HG02642 (cell line): ENCODE measurements at regions not wholly inside any gene's neighbourhood (a gene's known extent, or its start where the extent isn't known, plus 50 kb on each side); places are given as distances from the start of the nearest gene placed in this dataset.

Source experiments
- ATAC-seq: cut with Tn5 transposase; IDR thresholded peaks from one replicate; pipeline ENCODE4 v1.9.1; 2021; ENCODE audit warnings: mild to moderate bottlenecking; ENCODE audit not compliant: unreplicated experiment, poor library complexity

DNA sequence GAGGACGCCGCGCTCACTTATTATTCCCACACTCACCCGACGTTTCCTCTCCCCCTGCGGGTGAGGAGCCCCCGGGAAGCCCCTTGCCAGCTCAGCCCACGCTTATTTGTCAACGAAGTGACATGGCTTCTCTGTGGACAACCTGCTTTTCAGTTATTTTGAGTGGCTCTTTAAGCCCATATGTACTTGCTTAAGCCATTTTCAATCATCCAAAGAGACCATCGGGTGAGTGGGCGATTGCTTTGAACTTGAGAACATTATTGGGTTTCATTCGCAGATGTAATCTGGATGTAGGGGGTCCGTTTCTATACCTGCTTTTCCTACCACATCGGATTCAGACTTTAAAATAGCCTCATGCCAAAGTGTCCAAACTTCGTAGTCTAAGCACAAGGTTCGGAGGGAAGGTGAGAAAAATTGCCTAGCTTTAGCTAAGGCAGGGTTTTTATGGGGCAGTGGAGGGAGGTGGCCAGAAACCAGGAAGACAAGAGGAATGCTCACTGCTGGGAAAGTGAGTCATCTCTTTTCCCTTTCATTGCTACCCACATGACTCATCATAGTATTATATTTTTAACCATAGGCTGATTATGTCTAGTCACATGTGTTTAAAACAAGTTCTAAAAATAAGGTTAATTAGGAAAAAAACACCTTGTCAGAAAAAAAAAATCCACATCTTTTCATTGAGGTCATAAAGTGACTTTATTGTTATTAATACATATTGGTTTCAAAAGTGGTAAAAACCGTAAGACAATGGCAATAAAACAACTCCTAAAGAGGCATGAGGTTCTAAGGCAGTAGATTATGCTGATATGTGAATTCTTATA is 773.1 kb upstream of the NR2F2 start:
- no peak for ATAC-seq

DNA sequence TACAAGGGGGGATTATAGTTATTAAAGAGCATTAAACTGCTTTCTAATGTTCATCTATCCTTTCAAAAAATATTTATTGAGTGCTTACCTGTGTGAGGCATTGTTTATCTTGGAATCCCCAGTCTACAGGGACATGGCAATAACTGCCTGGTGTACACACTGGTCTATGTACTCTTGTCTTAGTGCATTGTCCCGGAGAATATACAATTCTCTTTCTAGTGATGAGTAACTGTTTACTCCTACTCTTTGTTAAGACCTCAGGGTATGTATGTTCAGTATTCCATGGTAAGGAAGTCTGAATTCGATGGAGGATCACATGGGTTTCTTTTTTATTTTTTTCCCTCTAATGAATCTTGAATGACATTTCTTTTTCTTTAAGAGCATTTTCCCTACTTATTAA is 772.4 kb upstream of the NR2F2 start:
- ATAC-seq = no peak

DNA sequence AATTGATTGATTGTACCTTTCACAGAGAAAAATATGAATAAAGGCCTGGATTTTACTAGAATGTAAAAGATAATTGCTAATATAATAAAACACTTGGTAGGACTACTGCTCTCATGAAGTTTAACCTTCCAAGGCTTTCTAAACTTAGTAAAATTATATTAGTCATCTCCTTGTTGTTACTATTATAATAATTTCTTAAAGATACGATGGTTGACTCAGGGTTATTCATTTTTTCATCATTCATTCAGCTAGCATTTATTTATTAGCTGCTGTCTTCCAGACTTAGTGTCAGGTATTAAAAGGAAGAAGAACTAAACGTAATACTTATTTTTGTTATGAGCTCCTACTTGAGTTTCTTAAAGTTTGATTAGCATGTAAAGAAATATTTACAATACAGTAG is 771.6 kb upstream of the NR2F2 start:
- ATAC-seq = no peak

DNA sequence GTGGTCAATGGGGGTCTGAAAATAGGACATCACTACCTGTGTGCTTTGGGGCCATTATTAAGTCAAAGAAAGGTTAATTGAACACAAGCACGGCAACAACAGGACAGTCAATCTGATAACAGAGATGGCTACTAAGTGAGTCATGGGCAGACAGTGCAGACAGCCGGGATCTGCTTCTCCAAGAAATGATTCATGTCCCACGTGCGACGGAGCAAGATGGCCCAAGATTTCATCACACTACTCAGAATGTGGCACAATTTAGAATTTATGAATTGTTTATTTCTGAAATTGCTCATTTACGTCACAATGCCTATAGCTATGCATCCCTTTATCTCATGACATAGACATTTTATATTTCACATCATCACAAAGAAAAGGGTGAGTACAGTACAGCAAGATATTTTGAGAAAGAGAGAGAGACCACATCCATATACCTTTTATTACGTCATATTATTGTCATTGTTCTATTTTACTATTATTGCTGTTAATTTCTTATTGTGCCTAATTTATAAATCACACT is 770.6 kb upstream of the NR2F2 start:
- no peak for ATAC-seq

DNA sequence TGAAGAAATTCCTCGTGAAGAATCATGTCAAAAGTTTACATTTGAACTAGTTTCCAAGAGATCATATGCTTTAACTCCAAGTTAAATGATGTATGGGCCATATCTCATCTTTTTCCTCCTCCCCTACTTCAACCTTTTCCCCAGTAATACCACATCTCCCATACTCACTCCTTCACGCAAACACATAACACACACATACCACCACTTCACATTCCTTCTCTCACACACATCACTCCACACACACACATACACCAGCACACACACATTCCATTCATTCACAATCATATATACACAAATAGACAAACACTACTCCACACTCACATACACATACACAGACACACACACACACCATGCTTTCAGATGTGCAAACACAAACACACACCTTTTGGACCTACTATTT is 769.0 kb upstream of the NR2F2 start:
- ATAC-seq = no peak

DNA sequence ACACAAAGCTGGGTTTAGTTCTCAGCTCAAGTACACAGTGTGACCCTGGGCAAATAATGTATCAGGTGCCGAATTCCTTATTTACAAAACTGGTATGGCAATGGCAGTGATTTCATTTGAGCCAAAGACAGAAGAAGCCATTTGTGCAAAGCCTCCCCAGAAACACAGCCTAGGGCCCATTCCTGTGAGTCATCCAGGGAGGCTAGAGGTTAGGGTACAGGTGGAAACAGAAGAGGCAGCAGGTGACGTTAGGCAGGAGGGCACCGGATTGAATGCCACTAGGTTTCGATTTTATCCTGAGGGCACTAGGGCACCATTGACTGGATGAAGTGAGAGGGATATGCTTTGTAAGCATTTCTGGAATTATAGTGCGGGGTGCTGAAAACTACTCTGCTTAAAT is 766.9 kb upstream of the NR2F2 start:
- no peak for ATAC-seq

DNA sequence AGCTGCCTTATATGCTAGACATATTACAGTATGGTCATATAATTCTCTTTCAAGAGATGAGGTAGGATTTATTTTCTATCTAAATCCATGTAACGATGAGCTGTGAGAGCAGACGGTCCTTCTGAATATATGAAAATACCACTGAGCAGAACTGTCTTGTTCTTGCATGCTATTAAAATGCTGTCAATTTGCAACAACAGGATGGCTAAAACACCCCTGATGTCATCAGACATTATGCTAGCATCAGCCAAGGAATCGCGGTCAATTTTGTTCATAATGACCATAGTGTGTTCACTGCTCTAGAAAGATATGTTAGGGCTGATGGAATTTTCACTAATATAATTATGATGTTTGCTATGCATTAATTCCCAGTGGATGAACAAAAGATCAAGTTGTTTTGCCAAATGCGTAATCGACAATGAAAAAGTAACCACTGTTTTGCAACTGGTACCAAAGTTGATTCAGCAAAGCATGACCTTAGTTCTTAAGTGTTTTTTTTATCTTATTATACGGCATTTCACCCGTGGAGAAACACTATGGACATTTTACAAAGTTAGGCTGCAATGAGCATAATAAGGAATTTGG is 765.4 kb upstream of the NR2F2 start:
- ATAC-seq = no peak

DNA sequence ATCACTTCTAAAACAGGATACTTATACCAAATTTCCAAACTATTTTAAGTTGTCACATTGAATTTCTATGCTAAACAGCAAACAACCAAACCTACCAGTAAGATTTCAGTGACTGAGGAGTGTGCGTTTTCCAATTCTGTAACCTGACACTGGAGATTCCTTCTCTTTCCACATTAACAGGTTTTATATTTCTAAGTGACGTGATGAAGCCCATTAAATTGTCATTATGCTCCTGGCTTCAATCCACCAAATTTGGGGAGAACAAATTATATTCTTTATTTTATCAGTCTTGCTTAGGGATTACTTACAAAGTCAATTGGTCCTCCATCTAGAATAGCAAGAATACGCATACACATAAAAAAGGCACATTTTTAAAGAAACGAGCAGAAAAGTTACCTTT is 764.8 kb upstream of the NR2F2 start:
- no peak for ATAC-seq

DNA sequence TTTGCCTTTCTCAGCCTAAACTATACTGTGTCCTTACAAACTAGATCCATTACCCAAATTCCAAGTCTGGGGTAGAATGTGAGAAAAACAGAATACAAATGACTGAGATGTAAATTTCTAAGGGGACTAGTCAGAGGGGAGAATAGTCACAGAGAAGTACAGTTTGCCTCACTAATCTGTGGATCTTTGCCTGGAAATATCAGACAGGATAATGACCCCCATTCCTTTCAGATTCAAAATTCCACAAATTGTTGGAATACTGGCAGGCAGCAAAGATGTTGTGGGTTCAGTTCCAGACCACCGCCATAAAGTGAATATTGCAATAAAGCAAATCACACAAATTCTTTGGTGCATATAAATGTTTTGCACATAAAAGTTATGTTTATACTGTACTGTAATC is 762.8 kb upstream of the NR2F2 start:
- ATAC-seq = no peak

DNA sequence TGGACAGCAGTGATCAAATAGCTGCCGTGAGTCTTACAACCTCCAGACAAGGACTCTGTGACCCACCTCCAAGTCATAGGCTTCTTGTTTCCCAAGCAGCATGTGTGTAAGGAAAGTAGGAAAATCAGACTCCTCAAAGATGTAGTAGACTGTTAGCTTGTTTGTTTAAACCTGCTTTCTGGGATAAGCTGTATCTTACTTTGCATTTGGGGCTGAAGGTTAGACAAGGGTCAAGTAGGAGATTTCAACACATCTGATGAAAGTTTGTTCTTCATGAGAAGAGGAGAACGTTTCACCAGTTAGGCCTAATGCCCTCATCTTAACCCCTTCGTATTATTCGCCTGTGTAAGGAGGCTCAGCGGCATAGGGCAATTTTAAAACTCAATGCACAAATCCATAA is 756.4 kb upstream of the NR2F2 start:
- ATAC-seq = no peak

DNA sequence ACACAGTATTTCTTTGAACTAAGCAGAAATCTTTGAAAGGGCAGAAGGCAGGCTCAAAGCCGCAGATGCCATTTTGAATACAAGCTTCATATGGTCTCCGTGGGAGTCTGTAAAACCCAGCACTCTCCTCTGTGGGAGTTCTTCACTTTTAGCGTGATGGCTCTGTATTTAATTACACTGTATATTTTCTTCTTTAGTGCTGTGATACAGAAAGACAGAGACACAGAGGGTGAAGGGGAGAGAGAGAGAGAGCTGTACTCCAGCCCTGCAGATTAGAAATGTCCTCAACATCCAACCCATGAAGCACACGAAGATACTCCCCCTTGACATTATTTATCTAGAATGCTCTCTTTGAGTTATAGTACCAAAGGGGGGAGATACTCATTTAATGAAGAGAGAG is 752.6 kb upstream of the NR2F2 start:
- ATAC-seq = no peak

DNA sequence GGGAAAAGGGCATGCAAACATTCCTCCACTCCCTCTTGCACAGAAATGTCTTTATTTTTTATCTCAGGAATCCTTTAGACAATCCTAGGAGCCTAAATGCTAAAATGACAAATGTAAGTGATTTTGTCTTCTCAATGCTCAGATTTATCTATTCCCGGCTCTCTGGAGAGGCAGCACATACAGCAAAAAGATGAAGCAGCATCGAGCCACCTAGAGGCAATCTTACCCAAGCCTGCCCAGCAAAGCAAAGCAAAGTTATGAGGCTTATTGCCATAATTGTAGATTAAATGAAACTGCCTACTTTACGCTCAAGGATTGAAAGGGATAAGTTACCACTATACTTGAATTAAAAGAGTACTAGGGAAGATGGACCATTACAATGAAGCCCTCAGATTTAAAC is 750.4 kb upstream of the NR2F2 start:
- ATAC-seq = no peak

DNA sequence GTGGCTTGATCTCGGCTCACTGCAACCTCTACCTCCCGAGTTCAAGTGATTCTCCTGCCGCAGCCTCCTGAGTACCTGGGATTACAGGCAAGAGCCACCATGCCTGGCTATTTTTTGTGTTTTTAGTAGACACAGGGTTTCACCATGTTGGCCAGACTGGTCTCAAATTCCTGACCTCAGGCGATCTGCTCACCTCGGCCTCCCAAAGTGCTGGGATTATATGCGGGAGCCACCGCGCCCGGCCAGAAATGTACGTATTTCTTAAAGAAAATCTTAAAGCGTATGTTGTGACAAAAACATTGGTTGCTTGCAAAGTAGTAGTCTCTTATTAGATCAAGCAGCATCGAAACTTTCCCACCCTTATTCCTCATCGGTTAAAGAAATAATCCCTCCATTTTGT is 748.9 kb upstream of the NR2F2 start:
- ATAC-seq = no peak

DNA sequence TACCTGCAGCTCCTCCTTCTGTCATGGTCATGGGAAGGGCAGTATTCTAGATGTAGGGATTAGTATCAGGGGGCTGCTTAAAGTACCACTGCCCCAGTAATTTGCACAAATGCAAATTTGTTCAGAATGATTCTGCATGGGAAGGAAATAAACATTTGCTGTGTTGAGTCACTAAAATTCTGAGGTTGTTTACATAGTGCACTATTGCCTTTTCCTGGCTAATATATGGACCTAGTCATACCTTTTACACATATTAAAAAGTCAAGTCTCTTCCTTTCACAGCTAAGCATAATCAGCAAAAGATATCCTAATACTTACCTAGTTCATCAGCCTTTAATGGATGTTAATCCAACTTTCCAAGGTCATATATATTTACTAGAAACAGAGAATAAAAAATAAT is 746.4 kb upstream of the NR2F2 start:
- no peak for ATAC-seq

DNA sequence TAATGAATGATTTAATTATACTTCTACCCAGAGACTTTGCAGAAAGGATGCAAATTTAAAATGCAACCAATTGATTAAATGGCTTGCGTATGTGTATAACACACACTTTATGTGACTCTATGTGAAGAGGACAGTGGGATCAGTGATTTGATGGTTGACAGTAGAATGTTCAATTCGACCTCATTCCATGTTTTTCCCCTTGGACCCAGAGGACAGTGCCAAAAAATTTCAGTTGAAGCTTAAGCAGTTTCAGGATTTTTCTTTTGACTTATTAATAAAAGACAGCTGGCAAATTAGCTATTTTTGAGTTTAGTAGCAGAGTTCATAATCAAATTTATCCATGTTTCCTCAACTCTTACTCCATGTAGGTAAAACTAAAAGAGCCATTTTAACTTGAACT is 742.4 kb upstream of the NR2F2 start:
- no peak for ATAC-seq

DNA sequence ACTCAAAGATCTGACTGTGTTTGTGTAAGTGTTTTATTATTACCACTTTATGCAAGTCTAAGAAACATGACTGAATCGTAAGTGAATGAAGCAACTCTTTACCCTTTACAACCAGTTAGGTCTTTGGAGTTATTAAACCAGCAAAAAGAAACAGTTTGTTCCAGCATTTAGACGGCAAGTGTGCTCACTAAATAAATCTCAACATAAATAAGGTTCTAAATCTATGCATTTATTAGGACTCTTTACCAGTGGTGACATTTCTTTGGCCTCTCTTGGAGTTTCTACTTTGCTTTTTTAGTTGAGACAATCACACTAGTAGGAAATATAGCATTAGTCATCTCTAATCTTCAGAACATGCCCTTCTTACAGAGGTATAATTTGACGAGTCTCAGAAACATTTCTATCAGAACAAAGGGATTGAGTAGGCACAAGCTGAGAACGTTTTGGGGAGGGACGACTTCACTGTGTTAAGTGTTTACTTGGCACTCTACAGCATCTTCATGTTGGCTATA is 739.9 kb upstream of the NR2F2 start:
- no peak for ATAC-seq

DNA sequence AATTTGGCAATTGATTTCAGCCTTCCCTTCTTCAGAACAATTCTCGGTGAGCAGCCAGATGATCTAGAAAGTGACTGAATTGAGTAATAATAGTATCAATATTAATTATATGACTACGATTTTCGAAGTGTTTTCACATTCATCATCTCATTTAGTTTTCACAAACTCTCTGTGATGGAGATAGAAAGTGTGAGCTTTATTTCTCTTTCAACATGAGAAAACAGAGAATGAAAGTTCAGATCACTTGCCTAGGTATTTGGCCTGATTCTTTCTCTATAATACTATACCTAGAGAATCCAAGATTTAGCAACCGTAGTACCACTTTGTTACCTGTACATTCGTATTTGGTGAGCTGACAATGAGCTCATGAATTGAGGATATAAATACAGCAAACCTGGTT is 739.2 kb upstream of the NR2F2 start:
- no peak for ATAC-seq

DNA sequence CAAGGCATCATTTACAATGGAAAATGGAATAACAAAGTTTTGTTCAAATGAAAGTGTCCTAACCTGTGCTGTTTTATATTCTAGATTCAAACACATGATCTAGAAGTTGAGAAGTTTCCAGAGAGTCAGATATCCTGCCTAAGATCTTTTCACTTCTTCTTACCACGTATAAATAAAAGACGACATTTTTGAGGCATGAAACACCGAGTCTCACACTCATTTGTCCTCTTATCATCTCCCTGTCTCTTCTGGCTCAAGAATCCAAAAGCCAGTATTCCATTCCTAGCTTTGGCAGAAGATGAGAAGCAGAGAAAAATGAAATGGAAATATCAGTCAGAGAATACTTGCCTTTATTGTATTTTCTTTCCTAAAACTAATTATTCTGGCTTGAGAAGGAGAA is 738.6 kb upstream of the NR2F2 start:
- no peak for ATAC-seq

DNA sequence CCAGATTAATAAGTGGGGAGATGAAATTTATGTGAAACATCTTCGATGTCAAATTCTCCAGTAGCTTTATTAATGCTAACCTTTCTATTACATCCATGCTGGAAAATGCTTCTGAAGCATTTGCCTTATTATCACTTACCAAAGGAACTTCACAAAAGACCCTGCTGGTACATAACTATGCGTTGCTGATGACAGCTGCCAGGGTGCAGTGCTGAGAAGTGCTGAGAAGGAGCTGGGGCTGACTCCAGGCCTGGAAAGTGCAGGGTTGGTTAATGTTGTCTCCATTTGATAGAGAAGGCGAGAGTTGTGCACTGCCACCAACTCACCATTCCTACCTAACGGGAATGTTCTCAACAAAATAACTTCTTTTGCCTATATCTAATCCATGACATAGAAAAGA is 736.0 kb upstream of the NR2F2 start:
- ATAC-seq = no peak

DNA sequence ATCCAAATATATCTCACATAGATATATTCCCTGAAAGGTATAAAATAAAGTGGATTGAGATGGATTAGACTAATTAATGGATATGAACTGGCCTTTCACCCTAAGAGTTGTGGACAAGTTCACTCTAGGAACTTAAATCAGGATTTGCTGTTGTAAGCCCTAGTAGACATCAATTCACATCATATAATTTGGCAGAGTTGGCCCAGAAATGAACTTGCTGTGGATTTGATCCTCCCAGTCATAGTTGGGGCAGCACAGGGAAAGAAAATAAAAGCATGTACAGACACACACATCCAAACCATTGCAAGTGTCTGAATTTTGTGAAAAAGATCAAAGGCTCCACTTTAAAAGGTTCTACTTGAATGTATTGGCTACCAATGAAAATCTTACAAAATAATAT is 734.7 kb upstream of the NR2F2 start:
- ATAC-seq = no peak

DNA sequence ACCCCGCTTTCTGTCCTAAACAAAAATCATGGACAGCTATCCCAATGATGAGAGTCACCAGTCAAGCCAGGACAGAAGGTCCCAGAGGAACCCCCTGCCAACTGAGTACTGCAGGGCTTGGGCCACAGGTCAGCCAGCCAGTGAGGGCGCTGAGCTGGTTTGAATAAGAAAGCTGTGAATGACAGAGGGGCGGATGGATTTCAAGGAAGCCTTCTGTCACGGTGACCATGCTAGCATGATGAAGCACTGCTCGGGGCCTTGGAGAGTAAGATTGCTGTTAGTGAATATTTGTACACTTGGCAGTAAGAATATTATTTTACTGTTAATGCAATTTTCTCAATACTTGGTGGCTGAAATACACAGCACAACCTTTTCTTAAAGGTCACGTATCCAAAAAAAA is 734.0 kb upstream of the NR2F2 start:
- no peak for ATAC-seq
